GM20000 (cell line): ENCODE measurements at regions not wholly inside any gene's neighbourhood (a gene's known extent, or its start where the extent isn't known, plus 50 kb on each side); places are given as distances from the start of the nearest gene placed in this dataset.

Source experiments
- DNase-seq: peaks from one replicate; pipeline ENCODE4 v3.0.0; 2012; ENCODE audit warnings: low spot score
- CTCF ChIP-seq: IDR thresholded peaks from 2 replicates; pipeline ENCODE4 v1.5.1; 2012; ENCODE audit warnings: mild to moderate bottlenecking, control low read depth; ENCODE audit errors: extremely low read depth, missing control alignments

GRCh38 chr20:58143531-58143930 is 84.9 kb downstream of the ANKRD60 start:
- TF ChIP-seq CTCF = no peak
- DNase-seq = no peak

- DNase-seq = no peak
- TF ChIP-seq CTCF = no peak
These were observed 85.6 kb downstream of the ANKRD60 start for GRCh38 chr20:58142843-58143185.

- no peak for DNase-seq
- no peak for TF ChIP-seq CTCF
These were observed 86.2 kb downstream of the ANKRD60 start for GRCh38 chr20:58141971-58142842.

GRCh38 chr20:58141496-58141895 is 87.0 kb downstream of the ANKRD60 start:
- DNase-seq = no peak
- no peak for TF ChIP-seq CTCF

- TF ChIP-seq CTCF = no peak
These were observed 87.5 kb downstream of the ANKRD60 start for GRCh38 chr20:58140787-58141425.

GRCh38 chr20:58139849-58140786 is 88.3 kb downstream of the ANKRD60 start:
- TF ChIP-seq CTCF = no peak
- no peak for DNase-seq

More at GRCh38 chr20:58140787-58141425, 87.5 kb downstream of the ANKRD60 start:
- no peak for DNase-seq

DNA sequence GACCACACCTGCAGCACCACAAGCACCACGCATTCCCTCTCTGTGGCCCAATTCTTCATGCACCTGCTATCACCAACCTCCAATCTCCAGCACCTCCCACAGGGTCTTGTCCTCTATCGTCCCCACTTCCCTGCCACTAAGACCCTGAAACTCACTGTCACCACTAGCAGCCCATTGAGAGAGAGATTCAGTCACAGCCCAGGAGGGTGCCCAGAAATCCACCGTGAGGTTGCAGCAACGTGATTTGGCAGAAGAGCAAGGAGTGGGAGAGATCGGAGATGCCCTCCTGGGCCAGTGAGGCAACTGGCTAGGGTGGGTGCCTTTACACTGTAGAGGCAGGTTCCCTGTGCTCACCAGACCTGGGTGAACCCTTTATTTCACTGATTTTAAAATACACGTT is 90.1 kb downstream of the ANKRD60 start:
- no peak for DNase-seq
- no peak for TF ChIP-seq CTCF
